Activated naive CD4-positive, alpha-beta T cell treated with anti-CD3 and anti-CD28 coated beads, Interleukin-2, amount 50 U/mL, for 24 hours (primary cell): ENCODE measurements at regions not wholly inside any gene's neighbourhood (a gene's known extent, or its start where the extent isn't known, plus 50 kb on each side); places are given as distances from the start of the nearest gene placed in this dataset.

ENCODE experiments used
- H3K27ac Mint-ChIP-seq: one replicate; pipeline ENCODE4 v1.8.0; 2021; ENCODE audit warnings: mild to moderate bottlenecking, mixed read lengths
- H3K27me3 Mint-ChIP-seq: one replicate; pipeline ENCODE4 v1.8.0; 2021; ENCODE audit warnings: mixed read lengths
- H3K36me3 Mint-ChIP-seq: one replicate; pipeline ENCODE4 v1.8.0; 2021; ENCODE audit warnings: mixed read lengths
- H3K4me1 Mint-ChIP-seq: one replicate; pipeline ENCODE4 v1.8.0; 2021; ENCODE audit warnings: mixed read lengths
- H3K4me3 Mint-ChIP-seq: one replicate; pipeline ENCODE4 v1.8.0; 2021; ENCODE audit warnings: mild to moderate bottlenecking, mixed read lengths
- H3K9me3 Mint-ChIP-seq: one replicate; pipeline ENCODE4 v1.8.0; 2021; ENCODE audit warnings: mixed read lengths

DNA sequence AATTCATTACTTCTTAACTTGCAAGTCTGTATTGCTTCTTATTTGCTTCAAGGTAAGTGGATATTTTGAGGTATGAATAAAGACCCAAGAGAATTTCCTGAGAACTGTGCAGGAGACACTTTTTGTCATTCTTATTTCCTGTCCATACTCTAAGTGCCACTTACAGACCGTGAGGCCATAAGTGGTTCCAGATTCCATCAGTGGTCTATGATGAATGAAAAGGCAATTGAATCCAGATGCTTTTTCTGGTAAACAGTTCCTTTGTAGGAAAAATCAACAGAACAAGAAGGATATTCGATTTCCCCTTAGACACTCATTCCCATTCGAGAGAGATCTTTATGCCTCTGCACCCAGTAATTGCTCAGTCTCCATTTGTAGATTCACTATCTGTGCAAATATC lies 58.3 kb upstream of the PDE10A start:
- no peaks in the 10 kb centered on the region for H3K9me3 Mint-ChIP-seq
- no peak overlapping the region for H3K4me3 Mint-ChIP-seq
- peaks cover 7% of the 10 kb centered on the region for H3K27me3 Mint-ChIP-seq
- H3K27ac Mint-ChIP-seq = no peak overlapping the region
- no peaks in the 10 kb centered on the region for H3K36me3 Mint-ChIP-seq
- H3K4me1 Mint-ChIP-seq = no peaks in the 10 kb centered on the region

DNA sequence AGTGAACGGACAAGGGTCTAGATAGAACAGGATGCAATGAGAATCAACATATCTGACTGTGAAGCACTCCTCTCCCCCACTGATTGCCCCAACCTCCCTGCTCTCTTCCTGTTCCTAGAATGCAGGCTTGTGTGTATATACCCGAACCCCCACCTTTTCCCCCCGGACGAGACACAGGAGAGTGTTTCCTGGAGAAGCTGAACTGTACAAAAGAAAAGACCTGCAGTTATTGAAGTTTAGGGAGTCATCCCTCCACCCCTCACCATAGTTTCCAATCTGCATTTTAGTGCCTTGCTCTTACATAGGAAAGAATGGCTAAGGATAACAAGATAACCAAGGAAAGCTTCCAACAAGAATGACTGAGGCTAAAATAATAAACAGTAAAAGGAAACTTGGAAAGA lies 55.5 kb upstream of the PDE10A start:
- no peaks in the 10 kb centered on the region for H3K4me1 Mint-ChIP-seq
- no peak overlapping the region for H3K27ac Mint-ChIP-seq
- H3K36me3 Mint-ChIP-seq = no peaks in the 10 kb centered on the region
- H3K9me3 Mint-ChIP-seq = no peaks in the 10 kb centered on the region
- no peak overlapping the region for H3K4me3 Mint-ChIP-seq
- peaks cover 3% of the 10 kb centered on the region for H3K27me3 Mint-ChIP-seq

DNA sequence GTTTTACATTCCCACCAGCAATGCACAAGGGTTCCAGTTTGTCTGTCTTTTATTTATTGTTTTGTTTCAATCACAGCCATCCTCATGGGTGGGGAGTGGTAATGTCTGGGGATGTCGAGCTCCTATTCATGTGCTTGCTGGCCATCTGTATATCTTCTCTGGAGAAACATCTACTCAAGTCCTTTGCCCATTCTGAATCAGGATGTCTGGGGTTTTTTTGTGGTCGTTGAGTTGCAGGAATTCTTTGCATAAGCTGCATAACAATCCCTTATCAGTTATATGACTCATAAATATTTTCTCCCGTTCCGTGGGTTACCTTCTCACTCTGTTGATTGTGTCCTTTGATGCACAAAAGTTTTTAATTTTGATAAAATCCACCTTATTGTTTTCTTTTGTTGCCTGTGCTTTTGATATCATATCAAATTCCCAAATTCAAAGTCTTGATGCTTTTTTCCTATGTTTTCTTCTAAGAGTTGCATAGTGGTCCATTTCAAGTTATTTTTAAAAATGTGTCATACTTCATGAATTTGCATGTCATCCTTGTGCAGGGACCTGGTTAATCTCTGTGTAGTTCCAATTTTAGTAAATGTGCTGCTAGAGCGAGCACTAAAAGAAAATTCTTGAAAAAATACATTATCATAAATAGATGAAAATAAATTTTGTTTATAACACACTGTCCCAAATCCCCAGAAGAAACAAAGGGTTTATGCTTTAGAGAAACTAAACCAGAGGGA lies 54.9 kb upstream of the PDE10A start:
- Mint-ChIP-seq H3K9me3 (no peaks in the 10 kb centered on the region), H3K4me3 (no peak overlapping the region), H3K4me1 (no peaks in the 10 kb centered on the region), H3K27me3 (peaks cover 3% of the 10 kb centered on the region), H3K36me3 (no peaks in the 10 kb centered on the region), H3K27ac (no peak overlapping the region)

DNA sequence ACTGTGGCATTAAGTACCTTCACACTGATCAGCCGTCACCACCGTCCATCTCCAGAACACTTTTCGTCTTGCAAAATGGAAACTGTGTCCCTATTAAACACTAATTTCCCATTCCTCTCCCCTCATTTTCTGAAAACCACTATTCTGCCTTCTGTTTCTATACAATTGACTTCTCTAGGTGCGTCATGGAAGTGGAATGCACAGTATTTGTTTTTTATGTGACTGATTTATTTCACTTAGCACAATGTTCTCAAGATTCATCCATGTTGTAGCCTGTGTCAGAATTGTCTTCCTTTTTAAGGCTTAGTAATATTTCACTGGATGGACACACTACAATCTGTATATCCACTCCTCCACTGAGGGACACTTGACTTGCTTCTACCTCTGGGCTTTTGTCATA lies 53.8 kb upstream of the PDE10A start:
- H3K9me3 Mint-ChIP-seq = no peaks in the 10 kb centered on the region

DNA sequence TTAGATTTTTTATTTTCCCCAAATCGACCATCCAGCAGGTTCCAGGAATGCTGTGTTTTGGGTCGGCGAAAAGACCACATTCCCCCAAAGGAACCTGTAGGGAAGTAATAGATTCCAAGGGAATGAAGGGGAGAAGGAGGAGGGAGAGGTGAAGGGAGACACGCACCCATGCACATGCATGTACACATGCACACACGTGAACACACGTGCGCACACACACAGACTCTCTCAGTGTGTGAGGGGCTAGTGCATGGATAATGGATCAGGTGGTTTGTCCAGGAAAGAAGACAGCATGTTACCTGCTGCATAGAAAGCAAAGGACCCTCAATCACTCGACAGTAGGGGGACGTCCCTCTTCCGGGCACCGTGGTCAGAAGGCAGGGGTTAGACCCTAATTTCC lies 52.4 kb upstream of the PDE10A start:
- no peaks in the 10 kb centered on the region for H3K4me1 Mint-ChIP-seq
- H3K27ac Mint-ChIP-seq = no peak overlapping the region
- H3K4me3 Mint-ChIP-seq = no peak overlapping the region
- peaks cover 3% of the 10 kb centered on the region for H3K27me3 Mint-ChIP-seq
- no peaks in the 10 kb centered on the region for H3K36me3 Mint-ChIP-seq
- no peaks in the 10 kb centered on the region for H3K9me3 Mint-ChIP-seq

More for the DNA sequence above, 53.8 kb upstream of the PDE10A start:
- Mint-ChIP-seq H3K27ac (no peak overlapping the region), H3K27me3 (peaks cover 3% of the 10 kb centered on the region), H3K4me1 (no peaks in the 10 kb centered on the region), H3K36me3 (no peaks in the 10 kb centered on the region), H3K4me3 (no peak overlapping the region)

DNA sequence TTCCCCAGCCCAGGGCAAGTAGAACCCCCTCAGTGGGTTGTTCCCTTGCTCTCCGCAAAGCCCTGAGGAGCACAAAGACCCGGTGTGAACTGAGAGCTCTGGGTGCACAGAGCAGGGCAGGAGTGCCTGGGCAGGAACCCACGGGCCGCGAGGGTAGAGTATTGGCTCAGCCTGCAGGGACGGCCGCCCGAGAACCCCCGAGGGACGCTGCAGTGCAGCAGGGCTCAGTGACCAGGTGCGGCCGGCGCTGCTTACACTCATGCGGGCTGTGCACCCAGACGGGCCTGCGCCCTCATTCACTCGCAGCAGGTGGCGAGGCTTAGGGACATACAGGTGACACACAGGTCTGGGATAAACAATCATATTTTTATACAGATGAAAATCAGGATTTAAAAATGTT lies 51.9 kb upstream of the PDE10A start:
- Mint-ChIP-seq H3K27ac (no peak overlapping the region), H3K4me3 (no peak overlapping the region), H3K27me3 (peaks cover 3% of the 10 kb centered on the region), H3K36me3 (no peaks in the 10 kb centered on the region), H3K4me1 (no peaks in the 10 kb centered on the region), H3K9me3 (no peaks in the 10 kb centered on the region)

DNA sequence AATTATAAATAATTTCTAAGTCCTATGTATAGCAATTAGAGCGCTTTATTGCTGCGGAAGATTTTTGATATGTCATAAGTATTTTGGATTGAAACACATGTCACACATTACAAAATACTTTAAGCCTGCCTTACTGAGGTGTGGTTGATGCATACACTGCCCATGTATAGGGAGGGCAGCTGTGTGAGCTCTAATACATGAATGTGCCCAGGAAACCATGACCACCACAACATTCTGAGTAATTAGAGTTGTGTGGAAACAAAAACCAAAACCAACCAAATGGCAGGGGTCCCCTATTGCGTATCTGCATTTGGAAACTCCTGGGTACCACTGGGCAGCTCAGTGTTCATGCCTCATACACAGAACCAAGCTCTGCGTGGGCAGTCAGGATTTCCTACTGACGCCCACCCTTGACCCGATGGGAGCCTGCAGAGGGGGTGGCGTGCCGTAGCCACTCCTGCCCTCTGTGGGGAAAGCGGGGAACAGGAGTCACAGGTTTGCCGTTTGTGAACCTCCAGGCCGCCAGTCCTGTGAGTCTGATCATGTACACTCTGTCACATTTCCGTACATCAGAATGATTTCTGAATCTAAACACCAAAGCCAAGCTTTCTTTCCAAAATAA lies 50.9 kb upstream of the PDE10A start:
- H3K4me1 Mint-ChIP-seq = no peaks in the 10 kb centered on the region
- H3K36me3 Mint-ChIP-seq = no peaks in the 10 kb centered on the region
- no peaks in the 10 kb centered on the region for H3K9me3 Mint-ChIP-seq
- peaks cover 3% of the 10 kb centered on the region for H3K27me3 Mint-ChIP-seq
- H3K4me3 Mint-ChIP-seq = no peak overlapping the region
- no peak overlapping the region for H3K27ac Mint-ChIP-seq
